Right cardiac atrium (tissue), 5 donors: ENCODE measurements at regions not wholly inside any gene's neighbourhood (a gene's known extent, or its start where the extent isn't known, plus 50 kb on each side); places are given as distances from the start of the nearest gene placed in this dataset.

Experiments used
- ATAC-seq, 2 donors: fragments of 200-7000 bp; cut with Tn5 transposase; one replicate each; pipeline versions ENCODE4 v1.8.0 to v1.9.1; 2020; ENCODE audit warnings: moderate library complexity in 2 of 2, mild to moderate bottlenecking in 1 of 2
- DNase-seq, 3 donors: peaks; one replicate each; pipeline ENCODE4 v3.0.0-alpha.2; 2020
- H3K27ac ChIP-seq: one replicate; pipeline ENCODE4 v1.5.1; 2013; ENCODE audit warnings: mild to moderate bottlenecking, low read length, control low read depth, moderate library complexity
- H3K27me3 ChIP-seq: one replicate; pipeline ENCODE4 v1.6.1; 2013; ENCODE audit not compliant: control insufficient read depth, insufficient read depth
- H3K4me1 ChIP-seq: one replicate; pipeline ENCODE4 v1.6.1; 2013; ENCODE audit warnings: low read length; ENCODE audit not compliant: control insufficient read depth, insufficient read depth
- H3K4me3 ChIP-seq: one replicate; pipeline ENCODE4 v1.5.1; 2013; ENCODE audit warnings: low read length, control low read depth
- H3K9me3 ChIP-seq: one replicate; pipeline ENCODE4 v1.6.1; 2013; ENCODE audit warnings: low read length; ENCODE audit not compliant: control insufficient read depth
- WGBS: extraction: QIAGEN DNeasy Blood & Tissue Kit; methylation state at CpG from one replicate; pipeline ENCODE4 v1.1.7; 2013; 5-methylcytosine and 5-hydroxymethylcytosine counted together
- intact Hi-C, 4 donors: fragments of 100-400 bp; cut with DNase I; formaldehyde crosslinking; loops; one replicate each; pipeline versions ENCODE4 v1.11.0 to v1.14.0; 2022 to 2023
- donor health status: healthy with polysubstance abuse.
- donor health status: DM: no; HTN: yes; CAD: no.
- donor health status: DM: no; HTN: no; CAD: no.
- donor health status: DM: no; HTN: yes; CAD: no; lungs with severe emphysema.
- donor health status: DM: yes; HTN: yes; CAD: no.

DNA sequence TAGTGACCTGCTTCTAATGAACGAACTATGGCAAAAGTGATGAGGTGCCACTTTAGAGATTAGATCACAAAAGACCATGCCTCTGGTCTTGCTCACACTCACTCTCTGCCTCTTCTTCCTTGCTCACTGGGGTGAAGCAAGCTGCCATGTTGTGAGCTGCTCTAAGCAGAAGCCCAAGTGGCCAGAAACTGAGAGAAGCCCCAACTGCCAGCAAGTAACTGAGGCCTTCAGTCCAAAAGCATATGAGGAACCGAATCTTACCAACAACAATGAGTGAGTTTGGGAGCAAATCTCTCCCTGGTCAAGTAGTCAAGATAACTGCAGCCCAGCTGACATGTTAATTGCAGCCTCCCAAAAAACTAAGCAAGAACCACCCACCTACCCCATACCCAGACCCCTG lies 126.0 kb upstream of the ACO1 start:
- H3K27me3 ChIP-seq: no peaks in the 10 kb centered on the region
- no peak for DNase-seq
- ATAC-seq: no peak
- intact Hi-C loops: no loop called here
- no peaks in the 10 kb centered on the region for H3K4me1 ChIP-seq
- no peak overlapping the region for H3K4me3 ChIP-seq
- whole genome bisulfite sequencing: 70% methylated on average over 2 of the region's 2 CpGs
- no peaks in the 10 kb centered on the region for H3K9me3 ChIP-seq
- H3K27ac ChIP-seq: no peak overlapping the region

- intact Hi-C loops: no loop called here
- ATAC-seq (no peak), DNase-seq (no peak)
- no peaks in the 10 kb centered on the region for H3K9me3 ChIP-seq
- no peaks in the 10 kb centered on the region for H3K4me1 ChIP-seq
- WGBS: 83% methylated on average over 6 of the region's 6 CpGs
- H3K4me3 ChIP-seq: no peak overlapping the region
- H3K27ac ChIP-seq: no peak overlapping the region
- H3K27me3 ChIP-seq: no peaks in the 10 kb centered on the region
Measured at GRCh38 chr9:32260151-32260862, 124.1 kb upstream of the ACO1 start.

GRCh38 chr9:32264170-32264864 lies 120.1 kb upstream of the ACO1 start:
- H3K27me3 ChIP-seq: no peaks in the 10 kb centered on the region
- H3K4me3 ChIP-seq: no peak overlapping the region
- DNase-seq (no peak), ATAC-seq (no peak)
- intact Hi-C loops: no loop called here
- no peak overlapping the region for H3K27ac ChIP-seq
- H3K9me3 ChIP-seq: no peaks in the 10 kb centered on the region
- WGBS: 60% methylated on average over 6 of the region's 6 CpGs
- H3K4me1 ChIP-seq: no peaks in the 10 kb centered on the region

DNA sequence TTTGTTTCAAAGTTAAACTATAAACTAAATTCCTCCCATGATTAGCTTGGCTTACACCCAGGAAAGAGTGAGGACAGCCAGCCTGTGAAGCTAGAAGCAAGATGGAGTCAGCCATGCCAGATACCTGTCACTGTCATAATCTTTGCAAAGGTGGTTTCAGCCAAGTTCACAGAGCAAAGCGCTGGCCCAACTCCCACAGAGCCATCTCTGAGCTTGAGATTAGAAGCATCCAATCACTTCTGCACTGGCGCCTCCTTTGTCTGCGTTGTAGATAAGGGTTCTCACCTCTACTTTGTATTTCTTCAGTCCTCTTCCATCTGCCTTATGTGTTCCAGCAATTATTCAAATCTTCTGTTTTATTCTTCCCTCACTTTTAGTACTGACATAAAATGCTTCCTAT lies 119.4 kb upstream of the ACO1 start:
- no peak for DNase-seq
- H3K4me1 ChIP-seq: no peaks in the 10 kb centered on the region
- H3K9me3 ChIP-seq: no peaks in the 10 kb centered on the region
- no peaks in the 10 kb centered on the region for H3K27me3 ChIP-seq
- 41% methylated on average over 3 of the region's 3 CpGs for WGBS
- H3K27ac ChIP-seq: no peak overlapping the region
- intact Hi-C loops: no loop called here
- H3K4me3 ChIP-seq: no peak overlapping the region
- no peak for ATAC-seq

DNA sequence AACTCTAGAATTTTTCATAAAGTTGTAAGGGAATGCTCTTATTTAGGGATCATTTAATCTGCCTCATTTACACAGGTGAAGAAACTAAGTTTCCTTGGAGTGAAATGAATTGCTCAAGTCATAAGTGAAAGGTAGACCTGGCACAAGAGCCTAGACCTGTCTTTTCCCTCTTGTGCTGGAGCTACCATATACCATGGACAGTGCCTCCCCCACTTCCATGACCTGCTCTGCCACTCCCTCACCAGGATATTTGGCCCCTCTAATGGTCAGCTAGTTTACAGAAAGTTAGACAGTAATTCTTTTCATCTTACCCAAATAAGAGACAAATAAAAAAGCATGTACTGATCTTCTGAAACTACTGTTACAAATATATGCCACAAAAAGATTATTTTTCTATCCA lies 105.5 kb upstream of the ACO1 start:
- H3K4me1 ChIP-seq: no peaks in the 10 kb centered on the region
- no peak overlapping the region for H3K4me3 ChIP-seq
- ATAC-seq (no peak), DNase-seq (no peak)
- no peaks in the 10 kb centered on the region for H3K9me3 ChIP-seq
- intact Hi-C loops: no loop called here
- H3K27ac ChIP-seq: no peak overlapping the region
- H3K27me3 ChIP-seq: no peaks in the 10 kb centered on the region

DNA sequence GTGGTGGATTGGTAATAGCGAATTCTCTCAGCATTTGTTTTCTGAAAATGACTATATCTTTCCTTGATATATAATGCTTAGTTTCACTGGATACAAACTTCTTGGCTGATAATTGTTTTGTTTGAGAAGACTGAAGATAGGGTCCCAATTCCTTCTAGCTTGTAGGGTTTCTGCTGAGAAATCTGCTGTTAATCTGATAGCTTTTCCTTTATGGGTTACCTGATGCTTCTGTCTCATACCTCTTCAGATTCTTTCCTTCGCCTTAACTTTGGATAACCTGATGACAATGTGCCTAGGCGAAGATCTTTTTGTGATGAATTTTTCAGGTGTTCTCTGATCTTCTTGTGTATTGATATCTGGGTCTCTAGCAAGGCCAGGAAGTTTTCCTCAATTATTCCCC lies 94.7 kb upstream of the ACO1 start:
- Histone ChIP-seq H3K4me3 (no peak overlapping the region), H3K27me3 (peaks cover 3% of the 10 kb centered on the region), H3K27ac (no peak overlapping the region), H3K4me1 (no peaks in the 10 kb centered on the region), H3K9me3 (no peaks in the 10 kb centered on the region)
- 87% methylated on average over 3 of the region's 3 CpGs for WGBS
- DNase-seq (no peak), ATAC-seq (no peak)
- intact Hi-C loops: no loop called here

GRCh38 chr9:32291370-32291769 lies 93.1 kb upstream of the ACO1 start:
- Histone ChIP-seq H3K27ac (no peak overlapping the region), H3K27me3 (peaks cover 3% of the 10 kb centered on the region), H3K4me3 (no peak overlapping the region), H3K9me3 (no peaks in the 10 kb centered on the region), H3K4me1 (no peaks in the 10 kb centered on the region)
- WGBS: 87% methylated on average over 3 of the region's 3 CpGs
- DNase-seq (no peak), ATAC-seq (no peak)
- intact Hi-C loops: no loop called here

DNA sequence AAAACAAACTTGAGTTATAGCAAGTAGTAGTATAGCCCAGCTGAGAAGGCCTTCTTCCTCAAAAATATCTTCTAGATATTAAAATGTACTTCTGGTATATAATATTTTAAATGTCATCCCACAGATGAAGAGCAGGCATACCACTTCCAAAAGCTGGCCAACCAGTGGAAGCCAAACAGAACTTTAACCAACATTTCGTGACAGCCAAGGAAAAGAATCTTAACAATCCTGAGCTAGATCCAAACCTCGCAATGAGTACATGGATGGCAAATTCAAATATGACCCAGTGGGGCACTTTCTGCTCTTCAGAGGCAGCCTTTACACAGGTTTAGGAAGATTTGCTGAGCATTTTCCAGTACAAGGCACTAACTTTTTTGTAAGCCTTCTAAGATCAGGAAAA lies 91.8 kb upstream of the ACO1 start:
- H3K9me3 ChIP-seq: no peaks in the 10 kb centered on the region
- H3K27ac ChIP-seq: no peak overlapping the region
- H3K27me3 ChIP-seq: peaks cover 3% of the 10 kb centered on the region
- no peak overlapping the region for H3K4me3 ChIP-seq
- DNase-seq (no peak), ATAC-seq (no peak)
- intact Hi-C loops: no loop called here
- 73% methylated on average over 2 of the region's 2 CpGs for WGBS
- H3K4me1 ChIP-seq: no peaks in the 10 kb centered on the region

- intact Hi-C loops: no loop called here
- H3K4me1 ChIP-seq: no peaks in the 10 kb centered on the region
Measured at GRCh38 chr9:32293091-32293490, 91.4 kb upstream of the ACO1 start.

GRCh38 chr9:32294106-32294505 lies 90.3 kb upstream of the ACO1 start:
- Histone ChIP-seq H3K4me1 (no peaks in the 10 kb centered on the region), H3K27me3 (peaks cover 3% of the 10 kb centered on the region), H3K4me3 (no peak overlapping the region), H3K27ac (no peak overlapping the region), H3K9me3 (no peaks in the 10 kb centered on the region)
- no peak for ATAC-seq
- no peak for DNase-seq
- 56% methylated on average over 2 of the region's 2 CpGs for WGBS
- intact Hi-C loops: no loop called here

More at GRCh38 chr9:32293091-32293490, 91.4 kb upstream of the ACO1 start:
- DNase-seq (no peak), ATAC-seq (no peak)
- H3K27me3 ChIP-seq: peaks cover 3% of the 10 kb centered on the region
- 62% methylated on average over 1 of the region's 1 CpG for WGBS
- no peak overlapping the region for H3K27ac ChIP-seq
- H3K9me3 ChIP-seq: no peaks in the 10 kb centered on the region
- no peak overlapping the region for H3K4me3 ChIP-seq

- no peaks in the 10 kb centered on the region for H3K4me1 ChIP-seq
- no peak overlapping the region for H3K27ac ChIP-seq
- DNase-seq (no peak), ATAC-seq (no peak)
- H3K4me3 ChIP-seq: no peak overlapping the region
- intact Hi-C loops: no loop called here
- H3K27me3 ChIP-seq: no peaks in the 10 kb centered on the region
- no peaks in the 10 kb centered on the region for H3K9me3 ChIP-seq
- 71% methylated on average over 2 of the region's 2 CpGs for WGBS
Measured at GRCh38 chr9:32300373-32300772, 84.1 kb upstream of the ACO1 start.
